Loucy (cell line): ENCODE measurements at regions not wholly inside any gene's neighbourhood (a gene's known extent, or its start where the extent isn't known, plus 50 kb on each side); places are given as distances from the start of the nearest gene placed in this dataset.

Experiments used
- EZH2phosphoT487 ChIP-seq: fragments of 200-600 bp; IDR thresholded peaks from 2 replicates; pipeline ENCODE4 v1.6.1; 2018; ENCODE audit warnings: antibody characterized with exemption, mild to moderate bottlenecking, moderate library complexity, borderline replicate concordance
- TF ChIP-seq, protein P1 (sequence below): fragments of 200-600 bp; sonication (generic); conservative IDR thresholded peaks from 2 replicates; pipeline ENCODE4 v1.5.1; 2014; ENCODE audit warnings: mild to moderate bottlenecking, antibody characterized with exemption, low read length

DNA sequence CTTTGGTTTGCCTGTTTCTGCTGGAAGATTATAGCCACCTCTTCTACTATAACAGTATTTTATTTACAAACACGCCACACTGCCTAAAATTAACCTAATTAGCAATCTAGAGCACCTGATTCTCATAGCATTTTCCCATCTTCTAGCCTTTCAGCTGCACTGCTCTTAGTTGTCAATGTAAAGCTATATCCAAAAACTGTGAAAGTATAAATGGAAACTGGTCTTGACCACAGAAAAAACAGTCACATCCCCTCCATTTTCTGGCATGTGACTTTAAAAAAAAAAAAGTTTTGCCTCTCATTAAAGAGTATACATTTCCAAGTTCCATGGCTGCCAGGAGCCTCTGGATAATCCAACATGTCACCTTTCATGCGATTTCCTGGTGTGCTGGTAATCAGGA is 287.8 kb downstream of the DTWD2 start:
- TF ChIP-seq, protein P1, sequence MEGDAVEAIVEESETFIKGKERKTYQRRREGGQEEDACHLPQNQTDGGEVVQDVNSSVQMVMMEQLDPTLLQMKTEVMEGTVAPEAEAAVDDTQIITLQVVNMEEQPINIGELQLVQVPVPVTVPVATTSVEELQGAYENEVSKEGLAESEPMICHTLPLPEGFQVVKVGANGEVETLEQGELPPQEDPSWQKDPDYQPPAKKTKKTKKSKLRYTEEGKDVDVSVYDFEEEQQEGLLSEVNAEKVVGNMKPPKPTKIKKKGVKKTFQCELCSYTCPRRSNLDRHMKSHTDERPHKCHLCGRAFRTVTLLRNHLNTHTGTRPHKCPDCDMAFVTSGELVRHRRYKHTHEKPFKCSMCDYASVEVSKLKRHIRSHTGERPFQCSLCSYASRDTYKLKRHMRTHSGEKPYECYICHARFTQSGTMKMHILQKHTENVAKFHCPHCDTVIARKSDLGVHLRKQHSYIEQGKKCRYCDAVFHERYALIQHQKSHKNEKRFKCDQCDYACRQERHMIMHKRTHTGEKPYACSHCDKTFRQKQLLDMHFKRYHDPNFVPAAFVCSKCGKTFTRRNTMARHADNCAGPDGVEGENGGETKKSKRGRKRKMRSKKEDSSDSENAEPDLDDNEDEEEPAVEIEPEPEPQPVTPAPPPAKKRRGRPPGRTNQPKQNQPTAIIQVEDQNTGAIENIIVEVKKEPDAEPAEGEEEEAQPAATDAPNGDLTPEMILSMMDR = no peak
- TF ChIP-seq EZH2phosphoT487 = no peak
